Lower leg skin (tissue), 3 donors: ENCODE measurements at regions not wholly inside any gene's neighbourhood (a gene's known extent, or its start where the extent isn't known, plus 50 kb on each side); places are given as distances from the start of the nearest gene placed in this dataset.

ENCODE experiments used
- CTCF ChIP-seq, 3 donors: fragments of 450-650 bp; IDR thresholded peaks; one replicate each; pipeline ENCODE4 v1.5.1; 2016; ENCODE audit warnings: antibody characterized with exemption in 3 of 3, mild to moderate bottlenecking in 3 of 3, moderate library complexity in 2 of 3
- POLR2A ChIP-seq, 2 donors: fragments of 450-650 bp; IDR thresholded peaks; one replicate each; pipeline ENCODE4 v1.6.1; 2016 to 2017; ENCODE audit warnings: antibody characterized with exemption in 2 of 2, mild to moderate bottlenecking in 1 of 2, moderate library complexity in 1 of 2

GRCh38 chr3:104740874-104741379 is 625.8 kb upstream of the ALCAM start:
- TF ChIP-seq CTCF (IDR thresholded peaks at IDR 0.05) (no peak), POLR2A (IDR thresholded peaks at IDR 0.05) (no peak)
